ENCODE measurements at regions not wholly inside any gene's neighbourhood (a gene's known extent, or its start where the extent isn't known, plus 50 kb on each side); places are given as distances from the start of the nearest gene placed in this dataset.

DNA sequence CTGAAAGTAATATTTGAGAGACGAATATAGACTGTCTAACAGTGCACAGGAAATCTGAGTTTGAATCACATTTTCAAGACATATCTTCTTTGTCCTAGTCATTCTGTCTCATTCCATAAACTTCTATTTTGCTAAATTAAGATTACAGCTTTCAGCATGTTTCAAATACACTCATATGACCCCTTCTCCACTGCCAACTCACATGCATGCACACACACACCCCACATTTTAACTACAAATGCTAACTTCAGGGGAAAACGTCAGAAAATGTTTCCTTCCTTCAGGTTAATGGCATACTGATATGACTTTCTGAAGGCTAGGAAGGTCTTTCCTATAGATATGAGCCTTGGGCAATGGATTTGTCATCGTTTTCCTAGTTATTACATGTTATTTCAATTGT is 373.7 kb downstream of the RBM43 start:
- DNase-seq: no peak

DNA sequence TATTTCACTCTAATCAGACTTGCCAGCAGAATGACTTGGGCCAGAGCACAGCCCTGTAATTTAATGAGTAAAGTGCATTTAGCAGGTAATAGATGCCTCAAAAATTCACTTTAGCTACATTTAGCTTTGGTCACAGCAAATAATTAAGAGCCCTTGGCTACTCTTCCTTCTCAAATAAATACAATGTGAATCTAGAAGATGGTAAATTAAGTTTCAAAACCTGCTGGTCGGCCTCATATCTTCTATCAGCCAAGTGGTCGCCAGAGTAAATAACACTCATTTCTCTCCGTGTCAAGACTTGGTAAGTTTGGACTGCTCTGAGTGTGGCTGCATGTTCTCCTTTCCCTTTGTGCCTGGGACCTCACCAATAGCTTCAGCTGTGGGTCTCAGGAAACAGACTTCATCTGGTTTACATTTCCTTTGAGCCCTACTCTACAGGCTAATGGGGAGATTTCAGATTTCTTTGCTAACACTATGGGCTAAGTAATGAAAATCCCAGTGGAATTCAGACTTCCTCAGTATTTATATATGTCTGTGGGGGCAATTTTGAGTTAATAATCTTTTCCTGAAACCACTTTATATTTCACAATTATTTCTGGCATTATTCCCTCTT is 375.8 kb downstream of the RBM43 start:
- DNase-seq: no peak

DNA sequence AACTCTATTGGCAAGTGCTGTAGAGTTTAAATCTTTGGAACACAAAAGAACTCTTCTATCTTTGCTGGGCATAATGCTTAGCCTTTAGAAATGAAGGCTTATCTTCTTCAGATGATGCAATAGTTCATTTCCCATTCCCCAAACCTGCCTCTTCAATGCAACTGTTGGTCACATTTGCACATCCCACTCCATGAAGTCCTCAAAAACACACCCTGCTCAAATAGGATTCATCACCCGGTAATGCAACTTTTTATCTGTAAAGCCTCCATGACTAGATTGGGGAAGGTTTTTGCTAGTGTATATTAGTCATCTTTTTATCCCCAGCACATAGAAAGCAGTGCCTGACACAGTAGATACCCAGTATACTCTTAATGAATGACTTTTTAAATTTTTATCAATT is 376.4 kb downstream of the RBM43 start:
- DNase-seq: no peak

DNA sequence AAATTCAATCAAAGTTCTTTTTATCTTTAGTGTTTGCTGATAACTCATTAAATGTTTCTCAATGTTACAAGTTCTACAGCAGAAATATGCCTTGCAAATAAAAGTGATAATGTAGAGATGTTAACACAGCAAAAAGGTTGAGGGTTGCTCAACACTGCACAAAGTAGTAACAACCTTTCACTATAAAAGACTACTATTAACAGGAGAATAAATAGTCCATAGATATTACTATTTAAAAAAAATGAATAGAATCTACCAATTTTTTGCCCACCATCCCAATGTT is 378.1 kb downstream of the RBM43 start:
- no peak for DNase-seq

DNA sequence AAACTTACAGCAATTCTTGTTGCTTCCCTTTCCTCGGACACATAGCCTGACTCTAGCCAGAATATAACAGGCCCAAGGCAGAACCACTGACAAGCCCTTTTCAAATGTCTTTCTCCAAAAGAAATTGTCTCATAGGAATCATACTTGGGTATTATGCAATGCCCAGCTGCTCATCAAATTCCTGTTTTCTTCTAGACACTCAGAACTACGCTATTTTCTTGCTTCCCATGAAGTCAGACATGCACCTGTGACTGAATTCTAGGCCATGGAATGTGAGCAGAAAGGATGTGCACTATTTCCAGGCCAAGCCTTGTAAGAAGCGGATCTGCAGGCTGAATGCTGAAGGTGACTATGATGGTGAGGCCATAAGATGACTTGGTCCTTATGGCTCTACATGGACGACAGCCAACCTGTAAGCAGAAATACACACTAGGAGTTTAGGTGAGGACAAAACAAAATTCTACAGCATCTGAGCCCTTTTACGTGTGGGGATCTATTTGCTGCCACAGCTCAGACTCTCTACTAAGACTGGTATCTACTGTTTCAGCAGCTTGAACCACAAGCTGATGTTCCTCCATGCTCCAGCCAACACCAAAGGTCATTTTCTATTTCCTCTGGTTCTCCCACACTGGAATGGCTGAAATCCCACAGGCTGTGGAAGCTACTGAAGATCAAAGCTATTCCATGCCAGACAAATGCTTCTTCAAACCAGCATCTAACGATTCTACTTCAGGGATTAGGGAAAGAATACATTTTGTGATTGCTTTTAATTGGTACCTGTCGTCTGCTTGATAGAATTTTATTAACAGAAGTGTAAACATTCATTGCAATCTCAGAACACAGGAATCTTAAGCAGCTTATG is 378.7 kb downstream of the RBM43 start:
- DNase-seq: no peak

DNA sequence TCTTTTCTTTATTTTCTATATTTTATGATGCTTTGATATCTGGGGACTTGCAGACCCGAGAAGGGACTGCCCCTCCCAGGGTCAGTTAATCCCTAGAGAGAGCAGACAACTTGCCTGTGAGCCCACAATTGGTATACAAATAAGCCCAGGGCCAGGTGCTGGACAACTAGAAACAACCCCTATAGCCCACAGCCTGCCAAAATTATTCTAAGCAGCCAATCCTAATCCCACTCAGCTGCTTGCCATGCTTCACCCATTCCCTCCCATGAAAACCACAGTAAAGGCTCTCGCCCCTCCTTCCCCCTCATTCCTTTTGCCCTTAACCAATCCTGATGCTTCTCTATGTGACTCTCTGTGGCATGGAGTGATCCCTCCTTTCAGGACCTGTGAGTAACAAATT is 380.7 kb downstream of the RBM43 start:
- DNase-seq: no peak

DNA sequence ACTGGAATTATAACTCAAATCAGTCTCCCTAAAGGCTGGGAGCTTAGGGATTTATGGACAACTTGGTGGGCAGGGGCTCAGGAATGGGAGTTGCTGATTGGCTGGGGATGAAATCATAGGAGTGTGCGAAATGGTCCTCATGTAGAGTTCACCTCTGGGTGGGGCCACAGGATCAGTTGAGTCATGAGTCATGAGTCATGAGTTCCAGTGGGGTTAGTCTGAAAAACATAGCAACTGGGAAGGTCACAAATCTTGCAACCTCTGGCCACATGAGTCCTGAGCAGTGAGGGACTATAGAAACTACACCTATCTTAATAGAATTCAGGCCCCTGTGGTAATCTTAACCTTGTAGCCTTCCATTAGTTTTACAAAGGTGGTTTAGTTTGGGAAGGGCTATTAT is 383.3 kb downstream of the RBM43 start:
- DNase-seq: no peak

DNA sequence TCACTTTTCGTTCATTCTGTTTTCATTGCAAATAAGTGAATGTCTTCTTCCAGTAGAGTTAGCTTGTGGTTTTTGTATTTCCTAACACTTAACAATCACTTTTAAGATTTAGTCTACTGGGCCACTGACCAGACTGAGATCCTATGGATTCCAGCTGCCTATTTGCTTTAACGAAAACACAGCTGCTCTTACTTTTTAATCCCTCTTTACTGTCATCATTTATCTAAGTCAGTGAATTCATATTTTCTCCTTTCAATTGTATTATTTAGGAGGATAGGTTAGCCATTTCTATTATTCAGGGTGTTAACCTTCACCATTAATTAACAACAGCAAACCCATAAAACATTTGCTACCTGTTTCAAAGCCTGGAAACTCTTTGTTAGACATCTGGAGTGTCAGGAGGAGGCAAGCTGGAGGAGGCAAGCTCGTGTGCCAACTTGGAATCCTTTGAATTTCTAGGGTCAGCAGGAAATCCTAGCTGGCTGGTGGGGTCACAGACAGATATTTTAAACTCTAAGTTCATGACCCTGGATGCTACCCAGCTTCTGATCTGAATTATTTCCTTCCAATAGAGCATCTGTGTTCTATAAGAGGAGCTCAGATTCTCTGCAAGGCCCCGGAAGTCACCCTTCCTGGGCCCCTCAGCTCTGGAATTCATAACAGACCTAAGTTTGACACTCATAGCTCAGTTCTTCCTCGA is 385.3 kb downstream of the RBM43 start:
- no peak for DNase-seq

DNA sequence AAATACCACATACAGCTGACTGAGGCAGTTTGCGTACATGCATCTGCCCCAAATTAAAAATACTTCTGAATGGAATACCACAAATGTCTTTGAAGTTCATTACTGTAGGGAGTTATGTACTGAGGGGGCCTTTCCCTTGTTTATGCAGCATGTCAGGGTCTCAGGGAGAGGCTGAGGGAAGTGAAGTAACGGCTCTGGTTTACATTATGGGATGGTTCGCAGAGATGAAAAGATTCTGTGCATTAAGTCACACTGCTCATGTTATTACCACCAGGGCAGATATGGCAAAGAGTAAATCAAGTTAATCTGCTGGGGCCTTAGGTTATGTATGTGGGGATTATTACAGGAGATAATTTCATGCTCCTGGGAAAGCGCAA is 385.9 kb upstream of the RND3 start:
- no peak for DNase-seq

DNA sequence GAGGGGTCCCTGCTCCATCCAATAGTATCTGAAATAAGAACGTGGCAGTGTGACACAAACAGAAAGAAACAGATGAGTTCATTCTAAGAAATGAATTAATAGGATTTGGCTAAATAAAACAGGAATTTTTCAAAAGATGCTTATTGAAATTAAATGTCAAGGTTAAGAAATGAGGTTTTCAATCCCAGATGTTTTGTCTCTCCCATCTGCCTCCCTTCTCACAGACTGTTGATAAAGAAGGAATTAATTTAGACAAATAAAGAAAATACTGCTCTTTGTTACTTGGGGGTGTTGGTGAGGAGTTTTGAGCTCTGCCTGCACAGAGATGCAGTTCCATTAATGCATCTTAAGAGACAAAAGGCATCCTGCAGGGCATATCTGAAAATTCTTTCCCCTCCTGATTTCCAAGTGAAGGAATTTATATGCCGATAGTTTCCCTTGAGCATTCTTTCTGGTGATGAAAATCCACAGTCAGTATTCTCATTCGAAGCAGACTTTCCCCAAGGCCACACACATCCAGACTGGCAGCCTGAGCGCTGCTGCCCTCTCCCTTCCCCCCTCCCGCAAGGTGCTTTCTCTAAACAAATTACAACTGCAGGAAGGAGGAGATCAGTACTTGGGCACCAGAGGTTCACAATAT is 385.4 kb upstream of the RND3 start:
- no peak for DNase-seq

DNA sequence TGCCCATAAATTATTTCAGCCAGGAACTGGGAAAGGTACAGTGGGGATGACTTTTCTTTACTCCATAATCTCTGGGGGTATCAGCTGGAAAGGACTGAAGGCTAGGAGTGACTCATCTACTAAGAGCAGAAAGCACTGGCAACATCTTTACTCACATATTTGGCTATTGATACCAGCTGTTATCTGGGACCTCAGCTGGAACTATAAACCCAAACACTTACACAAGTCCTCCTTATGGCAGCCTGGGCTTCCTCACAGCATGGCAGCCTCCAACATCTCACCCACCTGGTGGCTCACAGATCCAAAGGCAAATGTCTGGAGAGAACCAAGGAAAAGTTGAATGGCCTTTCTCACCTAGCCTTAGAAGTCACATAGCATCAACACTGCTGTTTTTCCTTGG is 379.0 kb upstream of the RND3 start:
- DNase-seq: no peak

DNA sequence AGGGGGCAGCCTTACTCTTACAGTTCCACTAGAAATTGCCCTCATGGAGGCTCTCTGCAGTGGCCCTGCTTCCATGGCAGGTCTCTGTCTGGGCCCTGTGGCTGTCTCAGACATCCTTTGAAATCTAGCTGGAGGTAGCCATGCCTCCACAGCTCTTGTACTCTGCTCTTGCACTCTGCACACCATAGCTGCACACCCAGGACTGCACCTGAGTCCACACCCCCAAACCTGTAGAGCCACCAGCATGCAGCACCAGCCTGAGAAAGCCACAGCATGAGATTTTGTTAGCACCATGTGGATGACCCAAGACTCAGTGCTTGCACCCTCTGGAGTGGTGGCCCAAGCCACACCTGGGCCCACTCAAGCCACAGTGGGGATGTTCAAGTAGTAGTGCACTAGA is 376.2 kb upstream of the RND3 start:
- no peak for DNase-seq

DNA sequence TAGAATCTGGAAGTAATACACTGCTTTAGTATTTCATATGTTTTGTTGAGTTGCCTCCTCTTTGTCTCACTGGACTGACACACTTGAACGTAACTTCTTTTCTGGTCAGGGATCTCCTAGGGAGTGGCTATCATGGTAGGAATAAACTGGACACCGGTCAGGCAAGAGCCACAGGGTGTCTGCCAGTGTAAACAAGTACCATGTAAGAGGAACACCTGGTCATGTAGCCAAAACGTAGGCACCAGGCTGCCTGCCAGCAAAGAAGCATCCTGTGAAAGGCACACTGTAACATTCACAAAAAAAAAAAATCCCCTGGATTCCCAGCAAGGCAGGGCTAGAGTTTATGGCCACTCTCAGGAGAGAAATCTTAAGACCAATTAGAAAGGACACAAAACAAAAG is 372.8 kb upstream of the RND3 start:
- peak; percentile 7 for DNase-seq

DNA sequence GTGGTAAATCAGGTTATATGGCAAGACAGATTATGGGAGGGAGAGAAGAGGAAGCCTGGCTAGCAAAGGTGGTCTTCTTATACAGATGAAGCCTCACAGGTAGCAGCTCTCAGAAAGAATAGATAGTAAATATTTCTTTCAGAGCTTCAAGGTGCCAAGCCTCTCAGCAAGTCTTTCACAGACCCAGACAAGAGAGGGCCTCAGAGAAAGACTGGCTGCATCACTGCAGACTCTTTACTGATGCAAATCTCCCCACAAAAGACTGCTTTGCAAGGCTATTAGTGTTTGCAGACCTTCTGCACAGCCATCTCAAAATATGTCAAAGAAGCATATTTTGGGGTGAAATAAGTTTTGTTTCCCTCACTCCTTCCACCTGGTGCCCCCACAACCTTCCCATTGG is 372.4 kb upstream of the RND3 start:
- no peak for DNase-seq

DNA sequence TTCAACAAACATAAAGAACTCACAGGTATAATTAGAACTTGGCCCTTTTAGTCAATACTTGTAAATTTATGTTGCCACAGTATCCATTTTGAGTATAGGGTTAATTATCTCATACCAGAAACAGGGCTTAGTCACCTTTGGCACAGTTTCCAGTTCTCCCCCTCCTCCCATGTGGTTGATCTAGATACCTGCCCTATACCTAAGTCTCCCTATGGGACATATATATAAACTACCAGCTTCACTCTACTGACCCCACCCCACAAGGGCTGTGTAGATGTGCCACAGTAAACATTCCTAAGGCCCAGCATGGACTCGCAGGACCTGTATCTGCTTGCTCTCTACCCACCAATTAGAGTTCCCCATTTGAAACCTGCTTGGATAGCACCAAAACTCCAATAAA is 371.7 kb upstream of the RND3 start:
- DNase-seq: no peak

DNA sequence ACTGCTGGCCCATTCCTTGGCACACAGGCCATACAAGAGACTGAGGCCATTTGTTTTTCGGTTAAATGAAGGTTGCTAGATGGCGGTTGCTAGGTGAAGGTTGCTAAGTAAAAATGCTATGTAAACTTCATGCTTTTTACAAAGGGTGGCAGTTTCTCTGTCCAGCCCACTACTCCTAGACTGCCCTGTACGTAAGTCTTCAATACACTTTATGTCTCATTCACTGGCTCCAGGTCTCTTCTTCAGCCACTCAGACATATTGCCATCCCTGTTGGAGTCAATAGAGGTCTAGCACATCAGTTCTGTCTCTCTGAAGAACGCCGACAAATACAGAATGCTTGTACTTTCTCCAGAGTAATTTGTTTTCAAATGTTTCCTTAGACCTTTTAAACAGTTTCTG is 370.9 kb upstream of the RND3 start:
- DNase-seq: no peak

DNA sequence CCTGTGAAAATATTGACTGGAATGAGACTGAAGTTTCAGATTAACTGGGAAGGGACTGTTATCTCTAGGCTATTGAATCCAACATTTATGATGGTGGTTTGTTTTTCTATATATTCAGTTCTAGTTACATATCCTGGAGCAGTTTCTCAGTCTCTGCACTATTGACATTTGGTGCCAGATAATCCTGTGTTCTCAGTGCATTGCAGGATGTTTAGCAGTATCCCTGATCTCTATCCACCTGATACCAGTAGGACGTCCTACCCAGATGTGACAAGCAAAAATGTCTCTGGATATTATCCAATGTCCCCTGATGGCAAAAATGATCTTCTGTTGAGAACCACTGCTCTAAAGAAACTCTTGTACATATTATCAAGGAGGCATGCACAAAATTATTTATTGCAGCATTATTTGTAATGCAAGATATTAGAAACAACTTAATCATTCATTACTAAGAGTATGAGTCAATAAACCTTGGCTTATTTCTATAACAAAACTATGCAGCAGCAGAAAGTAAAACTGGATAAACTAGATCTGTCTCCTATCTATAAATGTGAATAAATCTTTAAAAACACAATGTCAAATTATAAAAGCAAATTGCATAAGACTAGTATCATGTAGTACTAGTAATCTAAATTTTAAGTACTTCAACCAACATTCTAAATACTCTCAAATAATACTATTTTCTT is 369.3 kb upstream of the RND3 start:
- DNase-seq: no peak

DNA sequence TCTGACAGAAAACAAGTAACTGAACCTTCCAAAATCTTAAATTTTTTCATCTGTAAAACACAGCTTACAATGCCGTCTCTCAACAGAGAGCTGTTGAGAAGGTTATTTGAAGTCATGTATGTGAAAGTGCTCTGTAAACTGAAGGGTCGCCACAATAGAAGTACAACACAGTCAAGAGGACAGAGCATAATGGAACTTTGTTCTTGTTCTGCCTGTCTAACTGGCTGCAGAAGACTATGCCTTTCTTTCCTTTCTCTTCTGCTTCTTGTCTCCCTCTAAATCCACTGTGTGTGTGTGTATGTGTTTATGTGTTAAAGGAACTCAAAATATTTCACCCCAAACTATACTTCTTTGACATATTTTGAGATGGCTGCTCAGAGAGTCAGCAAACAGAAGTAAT is 365.8 kb upstream of the RND3 start:
- no peak for DNase-seq

DNA sequence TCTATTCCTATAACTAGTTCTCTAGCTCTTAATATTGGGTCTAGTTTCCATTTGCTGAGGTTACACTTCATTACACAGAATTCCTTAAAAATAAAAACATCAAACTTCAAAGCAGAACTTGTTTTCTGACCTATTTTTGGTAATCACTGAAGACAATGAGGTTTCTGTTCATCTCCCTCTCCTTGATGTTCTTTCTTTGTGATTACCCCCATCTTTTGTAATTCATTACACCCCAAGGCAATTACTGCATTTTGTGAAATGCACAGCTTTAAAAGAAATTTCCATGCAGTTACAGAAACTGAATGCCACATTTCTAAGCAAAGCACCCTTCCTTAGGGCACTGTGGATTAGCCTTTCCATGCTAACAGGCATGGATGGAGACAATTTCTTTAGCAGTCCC is 363.2 kb upstream of the RND3 start:
- DNase-seq: no peak

DNA sequence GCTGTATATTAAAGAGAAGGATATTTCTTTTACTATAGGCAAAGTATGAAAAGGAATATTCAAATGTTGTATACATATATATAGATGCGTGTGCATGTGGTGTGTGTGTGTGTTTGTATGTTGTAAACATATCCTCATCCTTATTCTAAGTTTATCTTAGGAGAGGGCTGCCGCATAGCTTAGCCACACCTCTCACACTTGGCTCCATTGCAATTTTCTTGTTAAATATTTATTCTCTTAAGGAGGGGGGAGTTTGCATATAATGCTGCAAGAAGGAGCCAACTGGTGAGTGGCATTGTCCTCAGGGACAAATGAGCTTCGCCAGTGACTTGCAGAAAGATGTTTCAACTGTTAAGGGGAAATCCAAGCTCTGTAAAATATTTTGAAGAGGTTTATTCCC is 360.1 kb upstream of the RND3 start:
- no peak for DNase-seq

DNA sequence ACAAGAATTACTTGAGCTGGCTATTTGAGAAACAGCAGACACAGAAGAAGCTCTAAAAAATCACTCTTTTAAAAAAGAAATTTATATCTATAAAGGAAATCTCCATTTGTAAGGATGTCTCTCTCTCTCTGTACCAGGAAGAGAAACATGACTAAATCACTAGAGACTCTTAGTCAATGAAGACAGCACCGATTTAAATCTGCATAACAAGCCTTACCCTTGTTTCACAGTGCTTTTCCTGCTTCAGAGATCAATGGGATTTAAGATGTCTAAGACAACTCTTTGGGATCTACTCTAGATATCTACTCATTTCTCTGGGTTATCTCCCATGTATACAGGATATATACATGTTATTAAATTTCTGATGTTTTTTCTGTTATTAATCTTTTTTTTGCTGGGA is 359.2 kb upstream of the RND3 start:
- DNase-seq: no peak

DNA sequence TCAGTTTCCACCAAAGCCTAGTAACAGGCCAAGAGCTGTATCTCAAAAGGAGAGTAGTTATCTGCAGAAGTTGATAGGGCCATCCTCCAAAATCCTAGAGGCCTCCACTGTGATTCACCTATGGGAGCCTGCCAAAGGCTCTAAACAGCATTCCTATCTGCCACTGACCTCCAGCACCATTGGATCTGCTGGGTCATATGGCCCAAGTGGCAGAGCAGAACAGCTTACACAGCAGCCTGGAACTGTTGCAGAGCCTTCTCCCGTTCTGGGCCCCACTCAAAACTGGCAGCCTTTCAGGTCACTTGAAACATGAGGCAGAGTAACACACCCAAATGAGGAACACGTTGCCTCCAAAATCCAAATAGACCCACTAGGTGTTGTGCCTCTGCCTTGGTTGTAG is 345.2 kb upstream of the RND3 start:
- no peak for DNase-seq

DNA sequence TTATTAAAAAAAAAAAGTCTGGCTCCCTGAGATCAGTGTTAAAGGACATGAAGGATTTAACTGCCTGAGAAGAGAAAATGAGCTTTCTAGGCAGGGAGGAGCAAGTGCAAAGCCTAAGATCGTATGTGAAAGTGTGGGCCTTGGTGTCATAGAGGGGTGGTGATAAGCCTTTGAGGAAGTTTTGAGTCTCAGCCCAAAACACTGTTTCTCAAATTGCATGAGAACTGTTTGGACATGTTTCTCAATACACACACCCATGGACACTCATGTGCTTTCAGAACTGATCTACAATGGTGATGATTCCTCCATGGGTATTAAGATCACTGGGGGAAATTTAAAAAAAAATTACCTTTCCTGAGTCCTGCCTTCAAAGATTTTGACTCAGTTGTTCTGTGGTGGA is 336.7 kb upstream of the RND3 start:
- DNase-seq: no peak

DNA sequence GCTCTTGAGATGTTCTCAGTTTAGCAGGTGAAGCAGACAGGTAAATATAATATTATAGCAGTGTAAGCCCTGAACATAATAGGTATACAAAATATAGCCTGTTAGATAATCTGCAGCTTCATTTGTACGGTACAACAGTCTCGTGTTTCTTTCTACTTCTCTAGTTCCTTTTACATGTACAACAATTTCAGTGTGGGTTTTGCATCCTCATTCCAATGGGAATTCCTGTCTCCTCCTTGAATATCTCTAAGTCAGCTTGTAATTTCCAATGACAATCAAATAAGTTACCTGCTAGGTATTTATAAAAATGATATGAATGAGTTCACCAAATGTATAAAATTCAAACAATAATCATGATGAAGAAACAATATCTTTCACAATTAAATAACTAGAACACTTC is 330.0 kb upstream of the RND3 start:
- no peak for DNase-seq
